Small intestine (tissue), 7 donors: ENCODE measurements at regions not wholly inside any gene's neighbourhood (a gene's known extent, or its start where the extent isn't known, plus 50 kb on each side); places are given as distances from the start of the nearest gene placed in this dataset.

Source experiments
- DNase-seq, 2 donors: peaks; one replicate each; pipeline versions ENCODE4 v3.0.0 to v3.0.0-alpha.2; 2013
- FAIRE-seq: peaks from 2 replicates; lab custom pipeline; 2012; peaks lifted over from hg19 to GRCh38; lab: Jason Lieb, UNC
- H3K27ac ChIP-seq, 3 donors: one replicate each; pipeline ENCODE4 v1.5.1; 2013; ENCODE audit warnings: low read length in 2 of 3, mild to moderate bottlenecking in 2 of 3, control low read depth in 1 of 3, inconsistent platforms in 1 of 3, low read depth in 1 of 3, moderate library complexity in 1 of 3
- H3K27me3 ChIP-seq, 3 donors: one replicate each; pipeline ENCODE4 v1.6.1; 2013; ENCODE audit warnings: low read length in 3 of 3, inconsistent platforms in 1 of 3; ENCODE audit not compliant: control insufficient read depth in 3 of 3, insufficient read depth in 3 of 3
- H3K36me3 ChIP-seq, 3 donors: one replicate each; pipeline ENCODE4 v1.6.1; 2013; ENCODE audit warnings: low read length in 3 of 3, inconsistent platforms in 1 of 3, low read depth in 1 of 3, mild to moderate bottlenecking in 1 of 3, moderate library complexity in 1 of 3; ENCODE audit not compliant: control insufficient read depth in 3 of 3, insufficient read depth in 2 of 3
- H3K4me1 ChIP-seq, 3 donors: one replicate each; pipeline ENCODE4 v1.6.1; 2013; ENCODE audit warnings: low read length in 2 of 3, inconsistent platforms in 1 of 3, low read depth in 1 of 3, mild to moderate bottlenecking in 1 of 3, moderate library complexity in 1 of 3; ENCODE audit not compliant: control insufficient read depth in 3 of 3, insufficient read depth in 2 of 3
- H3K4me3 ChIP-seq, 3 donors: one replicate each; pipeline ENCODE4 v1.5.1; 2013; ENCODE audit warnings: low read length in 3 of 3, control low read depth in 1 of 3, inconsistent platforms in 1 of 3, low read depth in 1 of 3, mild to moderate bottlenecking in 1 of 3, moderate library complexity in 1 of 3
- H3K9me3 ChIP-seq, 2 donors: one replicate each; pipeline ENCODE4 v1.6.1; 2013; ENCODE audit warnings: low read depth in 1 of 2, low read length in 1 of 2; ENCODE audit not compliant: control insufficient read depth in 2 of 2, insufficient read depth in 1 of 2
- WGBS, 3 donors: extraction: QIAGEN DNeasy Blood & Tissue Kit; methylation state at CpG; one replicate each; pipeline ENCODE4 v1.1.7; 2013; 5-methylcytosine and 5-hydroxymethylcytosine counted together
- donor health status: healthy with polysubstance abuse.
- donor health status: control.
- donor health status: control.
- donor health status: Bipolar disorder and iron deficiency.
- donor health status: healthy.

DNA sequence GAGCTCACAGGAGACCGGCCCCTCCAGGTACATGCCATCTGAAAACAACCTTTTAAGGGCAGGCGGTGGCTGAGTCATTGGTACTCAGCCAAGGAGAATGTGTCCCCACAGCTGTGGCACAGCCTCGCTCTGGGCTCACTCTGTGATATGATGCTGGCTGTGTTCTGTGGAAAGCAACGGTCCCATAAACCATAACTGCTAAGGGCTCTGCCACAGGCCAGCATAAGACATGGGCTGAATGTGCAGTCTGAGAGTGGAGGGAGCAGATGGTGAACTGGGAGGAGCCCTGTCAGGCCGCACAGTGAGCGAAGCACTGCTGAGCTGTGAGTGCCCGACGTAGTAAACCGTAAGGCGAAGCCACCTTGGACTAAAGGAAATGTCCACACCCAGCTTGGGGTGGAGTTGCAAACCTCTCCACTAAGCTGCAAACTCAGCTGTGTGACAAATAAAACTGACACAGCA, 375.8 kb downstream of the THBS2 start:
- H3K9me3 ChIP-seq: no peaks in the 10 kb centered on the region
- H3K4me1 ChIP-seq: no peaks in the 10 kb centered on the region
- no peaks in the 10 kb centered on the region for H3K36me3 ChIP-seq
- H3K27ac ChIP-seq: no peak overlapping the region
- no peak for FAIRE-seq
- H3K4me3 ChIP-seq: no peak overlapping the region
- H3K27me3 ChIP-seq: peaks cover 0 to 2% (median 0%) of the 10 kb centered on the region in 3 donors
- WGBS, 3 donors: 13 to 48% (median 30%) methylated on average over 10 of the region's 10 CpGs
- DNase-seq: peak; percentile 25 to 73

DNA sequence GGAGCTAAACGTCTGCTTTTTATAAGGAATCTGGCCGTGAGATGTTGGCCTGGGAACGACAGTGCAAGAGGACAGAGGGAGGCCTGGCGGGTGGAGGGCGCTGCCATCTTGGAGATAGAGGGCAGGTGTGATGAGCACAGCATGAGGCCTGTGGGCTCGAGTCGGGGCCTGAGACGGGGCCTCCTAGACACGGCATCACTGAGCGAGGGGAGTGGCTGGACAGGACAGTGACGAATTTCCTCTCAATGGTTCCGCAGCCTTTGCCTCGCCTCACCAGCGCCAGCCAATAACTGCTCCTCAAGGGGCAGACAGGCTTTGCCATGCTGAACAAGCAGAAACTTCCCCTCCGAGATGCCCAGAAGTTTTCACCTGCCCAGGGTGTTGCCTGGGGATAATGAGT, 376.7 kb downstream of the THBS2 start:
- H3K27ac ChIP-seq: no peak overlapping the region
- FAIRE-seq (no peak), DNase-seq (no peak)
- 85 to 92% (median 86%) methylated on average over 15 of the region's 15 CpGs for WGBS, 3 donors
- no peaks in the 10 kb centered on the region for H3K4me1 ChIP-seq
- H3K4me3 ChIP-seq: no peak overlapping the region
- peaks cover 0 to 2% (median 0%) of the 10 kb centered on the region in 3 donors for H3K27me3 ChIP-seq
- H3K9me3 ChIP-seq: no peaks in the 10 kb centered on the region
- no peaks in the 10 kb centered on the region for H3K36me3 ChIP-seq

DNA sequence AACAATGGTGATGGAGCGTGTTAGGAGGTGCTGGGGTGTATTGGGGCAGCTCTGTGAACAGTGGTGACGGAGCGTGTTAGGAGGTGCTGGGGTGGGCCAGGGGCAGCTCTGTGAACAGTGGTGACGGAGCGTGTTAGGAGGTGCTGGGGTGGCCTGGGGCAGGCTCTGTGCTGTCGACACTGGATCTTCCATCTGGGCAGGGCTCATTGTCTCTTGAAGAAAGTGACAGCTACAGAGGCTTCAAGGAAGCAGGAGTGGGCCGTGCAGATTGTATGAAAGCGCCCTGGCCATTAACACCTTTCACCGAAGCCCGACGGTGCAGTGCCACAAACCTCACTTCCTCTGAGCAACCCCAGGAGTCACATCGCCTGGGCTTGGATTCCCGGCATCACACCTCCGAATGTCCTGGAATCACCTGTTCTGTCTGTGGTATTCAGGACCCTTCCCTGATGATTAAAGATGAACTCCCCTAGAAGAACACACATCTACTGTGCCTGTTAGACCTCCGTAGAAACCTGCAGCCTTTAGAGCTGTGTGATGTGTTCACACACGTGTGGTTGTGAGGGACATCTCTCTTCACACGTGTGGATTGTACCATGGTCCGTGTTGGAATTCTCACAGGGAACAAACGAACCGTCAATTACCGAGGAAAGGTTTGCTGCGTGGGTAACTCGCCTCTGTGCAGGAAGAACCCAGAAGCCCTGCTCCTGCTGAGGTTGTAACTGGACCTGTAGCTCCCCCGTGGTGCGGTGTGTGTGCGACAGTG, 377.7 kb downstream of the THBS2 start:
- no peaks in the 10 kb centered on the region for H3K36me3 ChIP-seq
- H3K27ac ChIP-seq: no peak overlapping the region
- H3K4me3 ChIP-seq: no peak overlapping the region
- FAIRE-seq (no peak), DNase-seq (no peak)
- 89 to 94% (median 92%) methylated on average over 26 of the region's 26 CpGs for WGBS, 3 donors
- no peaks in the 10 kb centered on the region for H3K9me3 ChIP-seq
- H3K27me3 ChIP-seq: peaks cover 0 to 2% (median 0%) of the 10 kb centered on the region in 3 donors
- H3K4me1 ChIP-seq: no peaks in the 10 kb centered on the region

DNA sequence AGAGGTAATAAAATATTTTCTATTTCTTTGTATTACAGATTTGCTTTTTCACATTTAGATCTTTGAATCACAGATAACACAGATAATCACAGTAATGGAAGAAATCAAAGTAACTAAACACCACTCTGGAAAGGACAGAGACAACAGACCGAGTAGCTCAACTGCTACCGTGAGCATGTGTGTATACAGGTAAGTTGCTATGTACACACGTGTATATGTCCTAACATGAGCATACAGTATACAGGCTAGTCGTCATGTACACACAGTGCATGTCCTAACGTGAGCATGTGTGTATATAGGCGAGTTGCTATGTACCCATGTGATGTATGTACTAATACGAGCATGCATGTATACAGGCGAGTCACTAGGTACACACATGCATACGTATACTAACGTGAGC, 379.0 kb downstream of the THBS2 start:
- 87 to 94% (median 89%) methylated on average over 10 of the region's 10 CpGs for WGBS, 3 donors
- Histone ChIP-seq H3K27me3 (peaks cover 0 to 4% (median 0%) of the 10 kb centered on the region in 3 donors), H3K4me3 (no peak overlapping the region), H3K9me3 (no peaks in the 10 kb centered on the region), H3K36me3 (no peaks in the 10 kb centered on the region), H3K27ac (no peak overlapping the region), H3K4me1 (no peaks in the 10 kb centered on the region)
- DNase-seq (no peak), FAIRE-seq (no peak)

DNA sequence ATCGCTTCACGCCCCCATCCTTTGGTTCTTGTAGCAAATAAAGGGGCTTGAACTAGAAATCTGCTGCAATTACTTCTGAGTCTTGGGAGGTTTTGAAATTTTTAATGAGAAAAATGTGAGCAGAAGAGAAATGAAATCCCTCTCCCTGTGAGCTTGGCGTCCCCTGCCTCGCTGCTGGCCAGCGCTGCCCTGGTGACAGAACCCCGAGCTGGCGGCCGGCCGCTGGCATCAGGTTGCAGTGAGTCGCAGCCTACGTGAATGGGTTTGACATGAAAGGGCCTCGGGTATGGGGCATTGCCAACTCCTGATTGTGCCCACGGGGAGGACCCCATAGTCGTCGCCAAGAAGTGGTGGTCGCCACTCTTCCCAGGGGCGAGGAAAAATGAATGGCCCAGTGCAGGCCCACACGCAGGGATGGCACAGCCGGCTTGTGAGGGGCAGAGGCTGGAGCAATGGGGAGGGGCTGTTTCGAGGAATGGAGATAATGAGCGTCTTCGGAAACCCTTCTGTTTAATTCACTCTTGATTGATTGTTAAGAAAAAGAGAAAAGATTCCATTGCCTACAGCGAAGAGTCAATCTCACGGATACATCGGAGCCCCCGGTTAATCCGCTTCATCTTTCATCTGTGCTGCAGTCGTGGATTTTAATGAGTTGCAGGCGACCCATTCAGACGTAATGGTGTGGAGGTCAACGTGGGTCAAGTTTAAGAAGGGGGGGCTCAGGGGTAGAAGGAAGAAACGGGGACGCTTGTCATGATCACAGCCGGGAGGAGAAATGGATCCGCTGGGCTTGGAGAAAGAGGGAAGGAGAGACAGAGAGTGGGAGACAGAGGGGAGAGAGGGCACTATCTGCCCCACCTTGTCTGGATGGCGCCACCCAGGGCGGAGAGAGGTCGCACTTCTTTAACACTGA, 380.1 kb downstream of the THBS2 start:
- Histone ChIP-seq H3K27me3 (peaks cover 0 to 4% (median 0%) of the 10 kb centered on the region in 3 donors), H3K4me3 (no peak overlapping the region), H3K4me1 (no peaks in the 10 kb centered on the region), H3K36me3 (no peaks in the 10 kb centered on the region), H3K9me3 (no peaks in the 10 kb centered on the region), H3K27ac (no peak overlapping the region)
- DNase-seq: no peak
- WGBS, 3 donors: 88 to 95% (median 92%) methylated on average over 38 of the region's 38 CpGs
- FAIRE-seq: no peak

DNA sequence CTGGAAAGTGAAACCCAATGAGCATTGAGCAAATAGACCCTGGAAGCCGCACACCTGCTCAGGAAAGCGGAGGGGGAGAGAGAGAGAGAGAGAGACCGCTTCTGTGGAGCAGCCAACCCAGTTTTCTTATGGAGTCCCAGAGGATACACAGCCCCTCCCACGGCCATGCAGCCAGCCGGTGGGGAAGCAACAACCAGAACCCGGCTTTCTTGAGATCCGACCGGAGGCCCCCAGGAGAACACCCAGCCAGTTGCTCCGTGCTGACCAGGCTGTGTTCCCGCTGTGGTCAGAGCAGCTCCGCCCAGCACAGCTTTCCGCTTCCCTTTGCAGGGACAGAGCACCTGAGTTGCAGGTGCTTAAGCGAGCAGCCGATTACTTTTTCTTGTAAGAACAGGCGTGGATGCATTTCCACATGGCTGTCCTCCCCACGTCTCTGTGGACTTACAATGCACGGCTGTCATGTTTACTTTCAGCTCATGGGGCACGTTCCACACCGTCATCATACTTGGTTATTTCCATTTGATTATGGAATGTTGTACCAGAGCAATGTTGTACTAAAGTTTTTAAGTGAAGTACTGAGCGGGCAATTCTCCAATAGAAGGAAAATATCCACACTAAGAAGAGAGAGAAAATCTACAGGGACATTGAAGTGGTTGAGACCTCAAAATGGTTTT, 381.9 kb downstream of the THBS2 start:
- peak; percentile 16 to 50 for DNase-seq
- no peak for FAIRE-seq
- no peaks in the 10 kb centered on the region for H3K36me3 ChIP-seq
- H3K9me3 ChIP-seq: no peaks in the 10 kb centered on the region
- H3K4me1 ChIP-seq: no peaks in the 10 kb centered on the region
- no peak overlapping the region for H3K4me3 ChIP-seq
- H3K27ac ChIP-seq: no peak overlapping the region
- H3K27me3 ChIP-seq: peaks cover 0 to 2% (median 0%) of the 10 kb centered on the region in 3 donors
- WGBS, 3 donors: 17 to 44% (median 22%) methylated on average over 19 to 20 of the region's 20 CpGs

DNA sequence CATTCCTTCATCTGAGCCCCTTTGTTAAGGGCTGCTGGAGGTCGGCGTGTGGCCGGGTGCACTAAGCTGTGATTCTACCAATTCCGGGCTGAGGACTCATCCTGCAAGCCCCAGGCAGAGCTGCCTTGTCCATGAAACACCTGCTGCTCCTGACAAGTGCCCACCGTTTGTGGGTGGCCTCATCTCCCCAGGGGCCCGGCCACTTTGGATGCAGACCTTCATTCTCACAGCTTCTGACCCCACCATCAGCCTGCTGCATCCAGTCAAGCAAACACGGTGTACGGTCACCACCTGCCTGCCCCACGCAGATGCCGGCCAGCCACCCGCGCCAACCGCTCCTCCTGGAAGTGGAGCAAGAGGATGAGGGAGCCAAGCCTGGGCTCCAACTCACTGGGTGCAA, 382.7 kb downstream of the THBS2 start:
- FAIRE-seq (no peak), DNase-seq (no peak)
- no peaks in the 10 kb centered on the region for H3K9me3 ChIP-seq
- H3K4me3 ChIP-seq: no peak overlapping the region
- no peaks in the 10 kb centered on the region for H3K4me1 ChIP-seq
- H3K27me3 ChIP-seq: peaks cover 0 to 2% (median 0%) of the 10 kb centered on the region in 3 donors
- H3K27ac ChIP-seq: no peak overlapping the region
- no peaks in the 10 kb centered on the region for H3K36me3 ChIP-seq
- WGBS, 3 donors: 51 to 74% (median 64%) methylated on average over 13 of the region's 13 CpGs
